Suprapubic skin (tissue), 4 donors: ENCODE measurements at regions not wholly inside any gene's neighbourhood (a gene's known extent, or its start where the extent isn't known, plus 50 kb on each side); places are given as distances from the start of the nearest gene placed in this dataset.

ENCODE experiments used
- EP300 ChIP-seq: sonication (generic); formaldehyde crosslinking; IDR thresholded peaks from one replicate; pipeline ENCODE4 v1.6.1; 2017; ENCODE audit warnings: antibody characterized with exemption
- POLR2A ChIP-seq, 2 donors: fragments of 450-650 bp; IDR thresholded peaks; one replicate each; pipeline ENCODE4 v1.6.1; 2017; ENCODE audit warnings: antibody characterized with exemption in 2 of 2, mild to moderate bottlenecking in 2 of 2, moderate library complexity in 2 of 2
- POLR2AphosphoS5 ChIP-seq, 3 donors: sonication (generic); formaldehyde crosslinking; IDR thresholded peaks; one replicate each; pipeline ENCODE4 v1.6.1; 2017; ENCODE audit warnings: antibody characterized with exemption in 3 of 3
- TF ChIP-seq, protein P1 (sequence below), 2 donors: fragments of 200-600 bp in 1 of 2; fragments of 450-650 bp in 1 of 2; sonication (generic) in 1 of 2; IDR thresholded peaks; one replicate each; pipeline ENCODE4 v1.5.1; 2016 to 2019; ENCODE audit warnings: antibody characterized with exemption in 2 of 2, mild to moderate bottlenecking in 1 of 2, moderate library complexity in 1 of 2

DNA sequence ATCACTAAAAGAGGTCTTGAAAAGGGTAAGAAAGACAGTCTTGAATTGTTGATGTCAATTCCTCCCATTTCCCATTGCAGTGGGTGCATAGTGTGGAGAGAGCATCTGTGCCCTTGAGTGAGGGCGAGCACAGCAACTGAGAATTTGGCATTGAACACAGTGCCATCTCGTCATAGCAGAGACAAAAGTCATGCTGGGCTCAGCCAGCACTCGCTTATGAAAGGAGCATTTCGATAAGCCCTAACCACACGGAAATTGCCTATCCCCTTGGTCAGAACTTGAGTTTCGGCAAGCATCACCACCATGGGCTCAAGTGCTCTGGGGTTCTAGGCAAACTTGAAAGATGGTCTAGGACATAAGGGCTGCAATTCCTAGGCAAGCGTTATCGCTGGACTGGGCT is 712.8 kb upstream of the CDH10 start:
- TF ChIP-seq POLR2A (IDR thresholded peaks at IDR 0.05) (no peak), POLR2AphosphoS5 (IDR thresholded peaks at IDR 0.05) (no peak), EP300 (no peak)
- TF ChIP-seq, protein P1, sequence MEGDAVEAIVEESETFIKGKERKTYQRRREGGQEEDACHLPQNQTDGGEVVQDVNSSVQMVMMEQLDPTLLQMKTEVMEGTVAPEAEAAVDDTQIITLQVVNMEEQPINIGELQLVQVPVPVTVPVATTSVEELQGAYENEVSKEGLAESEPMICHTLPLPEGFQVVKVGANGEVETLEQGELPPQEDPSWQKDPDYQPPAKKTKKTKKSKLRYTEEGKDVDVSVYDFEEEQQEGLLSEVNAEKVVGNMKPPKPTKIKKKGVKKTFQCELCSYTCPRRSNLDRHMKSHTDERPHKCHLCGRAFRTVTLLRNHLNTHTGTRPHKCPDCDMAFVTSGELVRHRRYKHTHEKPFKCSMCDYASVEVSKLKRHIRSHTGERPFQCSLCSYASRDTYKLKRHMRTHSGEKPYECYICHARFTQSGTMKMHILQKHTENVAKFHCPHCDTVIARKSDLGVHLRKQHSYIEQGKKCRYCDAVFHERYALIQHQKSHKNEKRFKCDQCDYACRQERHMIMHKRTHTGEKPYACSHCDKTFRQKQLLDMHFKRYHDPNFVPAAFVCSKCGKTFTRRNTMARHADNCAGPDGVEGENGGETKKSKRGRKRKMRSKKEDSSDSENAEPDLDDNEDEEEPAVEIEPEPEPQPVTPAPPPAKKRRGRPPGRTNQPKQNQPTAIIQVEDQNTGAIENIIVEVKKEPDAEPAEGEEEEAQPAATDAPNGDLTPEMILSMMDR (IDR thresholded peaks at IDR 0.05): no peak
